Inflammatory macrophage treated with lipopolysaccharide for 1 hour (primary cell): ENCODE measurements at regions not wholly inside any gene's neighbourhood (a gene's known extent, or its start where the extent isn't known, plus 50 kb on each side); places are given as distances from the start of the nearest gene placed in this dataset.
"Not testable (repeated sequence)": the region's sequence is repeated elsewhere in the genome, so short reads cannot be mapped to it uniquely, and the experiment has no call there.

Experiments used
- DNase-seq, 2 donors: peaks; one replicate each; pipeline ENCODE4 v3.0.0-alpha.2; 2020 to 2022

DNA sequence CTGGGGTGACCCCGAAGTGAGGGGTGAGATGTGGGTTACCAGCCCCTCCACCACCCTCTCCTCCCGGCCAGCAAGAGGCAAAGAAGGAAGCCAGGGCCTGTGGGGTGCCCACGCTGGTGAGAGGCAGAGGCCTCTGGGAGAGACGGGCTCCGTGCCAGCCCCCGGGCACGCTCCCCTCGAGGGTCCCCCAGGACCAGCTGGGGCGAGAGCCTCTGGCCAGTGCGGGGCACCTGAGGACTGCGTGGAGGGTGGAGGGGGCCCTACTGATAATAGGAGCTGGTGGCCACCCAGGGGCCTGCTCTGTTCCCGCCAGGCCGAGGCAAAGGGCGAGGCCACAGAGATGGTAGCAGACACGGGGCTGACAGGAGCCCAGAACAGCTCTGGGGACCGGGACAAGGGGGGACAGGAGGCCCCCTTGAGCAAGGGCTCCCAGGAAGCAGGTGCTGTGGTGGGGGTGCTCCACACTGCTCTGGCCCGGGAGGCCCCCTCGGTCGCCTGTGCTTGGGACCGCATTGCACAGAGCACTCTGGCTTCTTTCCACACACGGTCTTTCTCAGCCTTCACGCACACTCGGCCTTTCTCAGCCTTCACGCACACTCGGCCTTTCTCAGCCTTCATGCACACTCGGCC is 226.9 kb downstream of the TTLL2 start:
- no peak for DNase-seq

DNA sequence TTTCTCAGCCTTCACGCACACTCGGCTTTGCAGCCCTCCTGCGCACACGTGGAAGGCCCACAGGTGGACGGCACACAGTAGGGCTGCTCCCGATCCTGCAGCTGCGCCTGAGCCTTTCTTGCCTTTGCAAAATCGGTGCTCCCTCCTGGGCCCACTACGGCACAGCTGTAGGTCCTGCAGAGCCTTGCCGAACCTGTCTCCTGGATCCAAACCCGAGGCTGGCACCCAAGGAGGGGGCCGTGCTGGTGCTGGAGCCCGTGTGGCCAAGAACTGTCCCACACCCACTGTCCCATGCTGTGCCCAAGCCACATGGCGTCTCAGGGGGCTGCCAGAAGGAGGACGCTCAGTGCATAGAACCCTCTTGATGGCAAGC is 227.4 kb downstream of the TTLL2 start:
- no peak for DNase-seq

GRCh38 chr6:167552961-167553735 is 228.3 kb downstream of the TTLL2 start:
- DNase-seq, result no peak

- DNase-seq, result no peak
Measured at GRCh38 chr6:167553736-167554119, 228.8 kb downstream of the TTLL2 start.

GRCh38 chr6:167554854-167555253 is 230.0 kb downstream of the TTLL2 start:
- no peak for DNase-seq

- DNase-seq, result no peak
Measured at GRCh38 chr6:167555836-167556235, 230.9 kb downstream of the TTLL2 start.

DNA sequence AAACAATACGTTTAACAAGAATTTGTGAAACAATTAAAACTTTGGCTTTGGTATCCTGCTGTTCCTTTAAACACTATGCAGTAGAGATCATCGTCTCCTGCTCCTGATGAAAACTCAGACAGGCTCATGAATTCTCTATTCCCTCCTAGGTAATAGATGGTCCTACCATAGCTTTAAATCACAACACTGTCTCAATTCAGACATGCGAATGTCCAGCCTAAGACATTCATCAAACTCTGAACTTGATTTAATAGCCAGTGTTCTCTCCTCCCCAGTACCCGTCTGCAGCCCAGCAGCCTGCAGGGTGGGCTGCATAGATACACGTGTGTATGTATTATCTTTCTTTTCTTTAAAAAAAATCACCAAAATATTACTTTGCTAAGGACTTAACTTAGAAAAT is 232.8 kb downstream of the TTLL2 start:
- DNase-seq, result no peak

- no peak for DNase-seq
Measured at GRCh38 chr6:167558246-167559177, 233.6 kb downstream of the TTLL2 start.

- no peak for DNase-seq
Measured at GRCh38 chr6:167559675-167560479, 235.0 kb downstream of the TTLL2 start.

- DNase-seq, result no peak
Measured at GRCh38 chr6:167560673-167561569, 236.0 kb downstream of the TTLL2 start.

- DNase-seq, result not testable (repeated sequence)
Measured at GRCh38 chr6:167562862-167563261, 238.0 kb downstream of the TTLL2 start.

DNA sequence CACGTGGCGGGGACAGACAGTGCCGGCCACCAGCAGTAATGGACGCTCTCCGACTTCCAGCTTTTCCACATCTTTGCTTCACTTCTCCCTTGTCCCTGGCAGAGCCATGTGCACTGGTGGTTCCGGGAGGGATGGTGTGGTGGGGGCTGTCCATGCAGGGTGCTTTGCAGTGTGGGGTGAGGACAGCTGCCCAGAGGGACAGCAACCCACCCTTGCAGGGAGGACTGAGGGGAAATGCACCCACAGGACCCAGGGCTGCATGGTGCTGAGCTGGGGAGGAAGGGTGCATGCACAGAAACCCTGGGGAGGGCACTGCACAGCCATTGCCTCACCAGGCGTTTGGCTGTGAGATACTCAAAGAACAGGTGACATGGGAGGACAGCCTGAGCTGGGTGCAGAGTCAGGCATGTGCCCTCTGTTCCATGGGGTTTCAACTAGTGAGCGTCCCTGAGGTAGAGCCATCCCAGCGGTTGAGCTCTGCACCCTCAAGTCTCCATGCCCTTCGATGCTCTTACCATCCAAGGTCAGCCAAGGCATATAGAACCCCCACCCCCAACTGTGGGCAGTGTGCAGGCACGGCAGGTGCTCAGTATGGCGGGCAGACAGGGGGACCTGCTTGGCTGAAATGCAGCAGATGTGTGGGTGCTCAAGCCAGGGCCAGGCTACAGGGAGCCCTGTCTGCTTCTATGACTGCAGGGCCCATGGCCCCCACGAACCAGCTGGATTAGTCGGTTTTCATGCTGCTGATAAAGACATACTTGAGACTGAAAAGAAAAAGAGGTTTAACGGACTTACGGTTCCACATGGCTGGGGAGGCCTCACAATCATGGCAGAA is 239.7 kb downstream of the TTLL2 start:
- DNase-seq, result no peak

DNA sequence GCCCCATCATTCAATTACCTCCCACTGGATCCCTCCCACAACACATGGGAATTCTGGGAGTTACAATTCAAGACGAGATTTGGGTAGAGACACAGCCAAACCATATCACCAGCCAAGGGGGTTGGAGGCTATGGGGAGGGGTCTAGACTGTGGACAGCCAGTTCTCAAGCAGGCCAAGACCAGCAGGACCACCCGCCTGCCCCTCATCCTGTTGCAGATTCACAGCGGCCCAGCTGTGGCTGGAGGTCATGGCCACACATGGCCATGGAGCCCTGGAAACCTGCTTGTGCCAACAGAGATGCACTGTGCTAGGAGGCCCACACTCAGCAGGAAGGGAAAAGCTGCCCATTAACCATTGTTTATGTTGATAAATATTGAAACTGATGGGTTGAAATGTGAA is 240.5 kb downstream of the TTLL2 start:
- DNase-seq, result no peak

DNA sequence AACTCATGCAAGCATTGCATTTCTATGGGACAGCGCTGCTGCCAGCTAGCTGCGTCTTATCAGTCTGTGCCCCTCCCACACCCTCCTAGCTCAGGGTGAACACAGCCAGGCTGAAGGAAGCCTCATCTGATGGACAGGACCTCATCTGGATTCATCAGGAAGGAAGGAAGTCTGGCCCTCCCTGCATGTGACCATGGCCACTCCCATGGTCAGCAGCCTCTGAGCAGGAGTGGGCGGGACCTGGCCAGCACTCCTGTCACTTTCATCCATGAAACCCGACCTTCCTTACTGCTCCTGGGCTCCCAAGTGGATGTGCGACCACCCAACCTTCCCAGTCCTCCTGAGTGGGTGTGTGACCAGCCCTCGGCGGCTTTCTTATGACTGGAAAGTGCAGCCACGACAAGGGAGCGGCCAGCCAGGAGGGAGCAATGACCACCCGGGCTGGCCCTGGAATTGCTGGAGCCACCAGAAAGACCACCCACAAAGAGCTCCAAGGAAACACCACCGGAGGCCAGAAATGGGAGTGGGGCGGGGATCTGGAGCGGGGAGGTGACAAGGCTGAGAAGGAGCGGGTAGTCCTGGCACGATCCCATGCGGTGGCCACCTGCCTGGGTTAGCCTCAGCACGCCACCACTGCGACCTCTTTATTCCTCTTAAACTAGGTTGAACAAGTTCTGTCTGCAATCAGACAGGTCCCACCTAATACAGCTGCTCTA is 241.2 kb downstream of the TTLL2 start:
- no peak for DNase-seq

DNA sequence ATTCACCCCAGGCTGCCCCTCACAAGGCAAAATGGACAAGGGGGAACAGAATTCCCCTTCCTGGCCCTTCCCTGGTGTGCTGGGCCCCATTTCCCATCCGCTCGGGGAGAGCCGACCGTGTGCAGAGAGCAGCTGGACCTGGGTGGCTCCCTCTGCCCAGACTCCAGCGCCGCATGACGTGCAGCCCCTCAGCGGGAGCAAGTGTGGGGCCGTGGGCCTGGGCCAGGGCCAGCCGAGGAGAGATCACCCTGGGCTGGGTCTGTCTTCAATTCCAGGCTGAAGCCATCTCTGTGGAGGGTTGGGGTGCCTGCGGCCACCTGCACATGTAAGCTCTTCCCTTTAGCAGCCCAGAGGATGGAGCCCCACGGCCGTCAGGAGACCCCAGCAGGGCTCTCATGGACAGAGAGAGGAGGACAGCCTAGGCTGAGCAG is 241.8 kb downstream of the TTLL2 start:
- no peak for DNase-seq

GRCh38 chr6:167567142-167568033 is 242.5 kb downstream of the TTLL2 start:
- DNase-seq, result no peak

- no peak for DNase-seq
Measured at GRCh38 chr6:167568407-167569024, 243.6 kb downstream of the TTLL2 start.

- DNase-seq, result no peak
Measured at GRCh38 chr6:167569041-167569805, 244.3 kb downstream of the TTLL2 start.
